ENCODE measurements at regions not wholly inside any gene's neighbourhood (a gene's known extent, or its start where the extent isn't known, plus 50 kb on each side); places are given as distances from the start of the nearest gene placed in this dataset.
A peak's percentile ranks its signal among the peaks of the same experiment; 100 is the strongest.
"Not testable (repeated sequence)": the region's sequence is repeated elsewhere in the genome, so short reads cannot be mapped to it uniquely, and the experiment has no call there.

GRCh38 chr1:70490153-70490552 lies 79.1 kb downstream of the CTH start:
- DNase-seq = no peak

GRCh38 chr1:70495370-70495769 lies 84.3 kb downstream of the CTH start:
- DNase-seq = no peak

DNA sequence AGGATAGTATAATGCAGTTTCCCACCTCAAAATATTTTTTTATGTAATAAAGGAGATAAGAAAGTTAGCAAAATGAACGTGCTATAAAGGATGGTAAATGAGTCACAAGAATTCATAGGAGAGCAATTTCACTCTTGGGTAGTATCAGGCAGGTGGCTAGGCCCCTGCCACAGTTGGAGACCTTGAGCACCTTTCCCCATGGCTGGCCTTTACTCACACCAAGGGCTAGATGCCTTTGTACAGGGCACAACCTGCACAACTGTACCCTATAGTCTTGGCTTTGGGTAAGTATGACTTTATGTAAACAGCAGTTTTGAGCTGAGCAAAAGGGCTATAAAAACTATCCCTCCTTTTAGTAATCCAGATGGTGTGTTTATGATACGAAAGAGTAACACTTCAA lies 85.1 kb downstream of the CTH start:
- no peak for DNase-seq

GRCh38 chr1:70497152-70497551 lies 86.1 kb downstream of the CTH start:
- DNase-seq = no peak

DNA sequence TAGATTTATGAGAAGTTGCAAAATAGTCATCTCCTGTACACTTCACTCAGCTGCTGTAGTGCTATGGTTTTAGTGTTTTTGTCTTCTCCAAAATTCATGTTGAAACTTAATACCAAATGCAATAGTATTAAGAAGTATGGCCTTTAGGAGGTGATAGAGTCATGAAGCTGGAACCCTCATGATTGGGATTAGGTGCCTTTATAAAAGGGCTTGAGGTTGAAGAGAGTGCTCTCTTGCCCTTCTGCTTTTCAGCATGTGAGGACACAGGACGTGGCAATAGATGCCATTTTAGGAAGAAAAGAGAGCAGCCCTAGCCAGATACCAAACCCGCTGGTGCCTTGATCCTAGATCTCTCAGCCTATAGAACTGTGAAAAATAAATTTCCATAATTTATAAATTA lies 87.6 kb downstream of the CTH start:
- DNase-seq = no peak

DNA sequence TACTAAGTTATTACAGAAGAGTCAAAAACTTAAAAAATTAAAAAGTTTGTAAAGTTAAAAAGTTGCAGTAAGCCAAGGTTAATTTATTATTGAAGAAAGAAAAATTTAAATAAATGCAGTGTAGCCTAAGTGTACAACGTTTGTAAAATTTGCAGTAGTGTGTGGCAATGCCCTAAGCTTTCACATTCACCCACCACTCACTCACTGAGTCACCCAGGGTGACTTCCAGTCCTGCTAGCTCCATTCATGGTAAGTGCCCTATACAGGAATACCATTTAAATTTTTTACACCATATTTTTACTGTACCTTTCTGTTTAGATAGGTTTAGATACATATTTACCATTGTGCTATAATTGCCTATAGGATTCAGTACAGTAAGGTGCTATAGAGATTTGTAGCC lies 88.6 kb downstream of the CTH start:
- DNase-seq = no peak

DNA sequence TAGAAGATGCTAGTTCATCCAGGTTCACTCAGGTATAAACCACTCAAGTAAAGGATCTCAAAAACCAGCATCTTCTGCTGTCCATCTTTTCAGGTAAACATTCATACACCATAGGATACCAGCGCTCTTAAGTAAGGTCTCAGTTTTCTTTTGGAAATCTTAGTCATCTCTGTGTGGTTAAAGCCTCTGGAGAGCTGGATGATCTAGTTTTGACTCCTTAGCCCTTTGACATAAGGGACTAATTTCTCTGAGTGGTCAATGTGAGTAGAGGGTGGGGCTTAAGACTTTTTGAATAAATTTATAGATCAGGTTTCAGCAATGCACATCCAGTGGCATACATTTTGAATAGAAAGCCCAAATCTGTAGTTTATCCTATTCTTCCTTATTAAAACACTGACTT lies 92.3 kb downstream of the CTH start:
- no peak for DNase-seq

GRCh38 chr1:70504176-70504820 lies 93.2 kb downstream of the CTH start:
- no peak for DNase-seq

DNA sequence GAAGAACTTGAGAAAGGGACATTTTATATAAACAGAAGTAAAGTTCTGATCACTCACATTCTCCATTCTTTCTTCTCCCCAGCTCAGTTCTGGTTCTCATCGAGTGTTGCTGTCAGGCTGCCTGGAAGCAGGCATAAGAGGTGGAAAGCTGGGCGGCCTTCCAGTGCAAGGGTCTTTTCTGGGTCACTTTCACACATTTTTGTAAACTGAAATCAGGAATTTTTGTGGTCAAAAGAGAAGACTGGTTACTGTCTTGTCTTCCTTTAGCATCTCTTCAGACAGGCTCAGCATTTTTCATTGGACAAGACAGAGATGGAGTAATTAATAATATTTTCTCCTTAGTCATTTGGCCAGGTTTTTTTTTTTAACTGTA lies 93.7 kb downstream of the CTH start:
- no peak for DNase-seq

- DNase-seq = not testable (repeated sequence)
These were observed 96.9 kb downstream of the CTH start for GRCh38 chr1:70507991-70508390.

- DNase-seq = peak; percentile 8
These were observed 99.2 kb downstream of the CTH start for GRCh38 chr1:70509996-70510876.

DNA sequence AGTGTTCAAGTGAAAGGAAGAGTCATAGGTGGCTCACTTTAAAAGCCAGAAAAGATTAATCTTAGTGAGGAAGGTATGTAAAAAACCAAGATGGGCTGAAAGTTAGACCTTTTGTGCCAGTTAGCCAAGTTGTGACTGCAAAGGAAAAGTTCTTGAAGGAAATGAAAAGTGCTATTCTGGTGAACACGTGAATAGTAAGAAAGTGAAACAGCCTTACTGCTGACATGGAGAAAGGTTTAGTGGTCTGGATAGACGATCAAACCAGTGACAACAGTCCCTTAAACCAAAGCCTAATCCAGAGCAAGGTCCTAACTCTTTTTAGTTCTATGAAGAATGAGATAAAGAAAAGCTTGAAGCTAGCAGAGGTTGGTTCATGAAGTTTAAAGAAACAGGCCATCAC lies 106.4 kb downstream of the CTH start:
- no peak for DNase-seq

DNA sequence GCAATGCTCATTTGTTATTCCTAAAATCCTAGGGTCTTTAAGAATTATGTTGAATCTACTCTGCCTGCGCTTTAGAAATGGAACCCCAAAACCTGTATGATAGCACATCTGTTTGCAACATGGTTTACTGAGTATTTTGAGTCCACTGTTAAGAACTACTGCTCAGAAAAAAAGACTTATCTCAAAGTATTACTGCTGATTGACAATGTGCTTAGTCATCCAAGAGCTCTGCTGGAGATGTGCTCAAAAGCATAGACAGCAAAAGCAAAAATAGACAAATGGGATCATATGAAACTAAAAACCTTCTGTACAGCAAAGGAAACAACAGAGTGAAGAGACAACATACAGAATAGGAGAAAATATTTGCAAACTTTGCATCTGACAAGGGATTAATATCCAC lies 107.0 kb downstream of the CTH start:
- no peak for DNase-seq

DNA sequence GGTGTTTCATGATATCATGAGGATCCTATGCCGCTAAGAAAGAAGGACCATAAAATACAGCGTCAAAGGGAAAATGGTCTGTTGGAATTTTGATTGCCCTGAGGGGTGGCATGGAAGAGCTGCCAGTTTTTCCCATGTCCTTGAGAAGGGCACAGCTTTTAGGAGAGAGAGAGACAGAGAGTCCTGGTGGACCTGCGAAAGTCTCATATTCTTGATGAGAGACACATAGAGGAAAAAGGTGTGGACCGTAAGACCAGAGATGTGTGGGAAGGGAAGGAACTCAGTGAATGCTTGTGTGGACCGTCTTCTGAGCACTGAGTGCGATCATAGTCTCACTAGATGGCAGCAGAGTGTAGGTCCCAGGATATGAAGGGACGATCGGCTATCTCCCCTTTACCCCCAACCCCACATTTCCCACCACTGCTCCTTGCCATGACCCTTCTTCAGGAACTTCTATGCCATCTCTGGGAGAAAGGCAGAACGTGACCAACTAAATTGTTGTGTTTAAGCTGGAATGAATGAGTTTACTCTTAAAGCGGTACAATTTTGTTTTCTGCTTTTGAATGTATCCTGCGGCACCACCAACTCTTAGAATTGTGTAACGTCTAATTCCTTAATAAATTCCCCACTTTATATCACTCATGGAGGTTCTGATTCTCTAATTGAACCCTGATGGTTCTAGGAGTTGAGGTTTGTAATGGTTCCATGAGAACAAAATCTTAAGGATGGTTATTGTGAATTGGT lies 117.7 kb downstream of the CTH start:
- no peak for DNase-seq

- DNase-seq = no peak
These were observed 125.8 kb downstream of the CTH start for GRCh38 chr1:70536708-70537366.

- DNase-seq = no peak
These were observed 126.7 kb downstream of the CTH start for GRCh38 chr1:70537788-70538187.

DNA sequence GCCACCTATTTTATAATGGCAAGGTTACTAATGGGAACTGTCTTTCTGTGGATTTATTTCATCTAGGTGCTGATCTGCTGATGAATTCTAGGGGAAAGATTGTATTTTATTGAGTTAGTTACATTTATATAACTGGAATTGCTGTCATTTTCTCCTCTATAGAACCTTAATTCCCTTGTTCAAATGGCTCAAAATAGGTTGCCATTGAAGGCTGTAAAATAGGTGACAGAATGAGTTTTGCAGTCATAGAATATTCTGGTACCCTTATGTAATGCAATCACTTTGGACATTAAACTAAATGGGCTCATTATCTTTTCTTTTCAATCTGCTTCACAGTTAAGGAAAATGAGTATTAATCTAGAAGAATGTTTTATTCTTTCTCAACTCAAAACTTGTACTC lies 131.0 kb downstream of the CTH start:
- DNase-seq = no peak

DNA sequence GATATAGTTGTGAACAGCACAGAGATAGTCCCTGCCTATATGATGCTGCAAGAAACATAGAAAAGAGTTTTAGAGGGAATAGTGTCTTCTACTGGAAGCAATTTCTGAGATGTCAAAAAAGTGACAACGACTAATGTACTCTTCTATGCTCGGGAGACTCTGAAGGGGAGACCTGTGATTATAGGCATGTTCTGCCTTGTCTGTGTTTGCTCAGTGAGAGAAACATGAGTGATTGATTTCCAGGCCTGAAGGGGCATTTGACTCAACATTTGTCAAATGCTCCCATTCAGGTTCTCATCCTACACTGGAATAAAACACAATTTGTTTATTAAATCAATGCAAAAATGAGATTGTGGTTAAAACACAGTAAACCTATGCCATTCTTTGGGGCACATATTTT lies 131.8 kb downstream of the CTH start:
- DNase-seq = no peak

DNA sequence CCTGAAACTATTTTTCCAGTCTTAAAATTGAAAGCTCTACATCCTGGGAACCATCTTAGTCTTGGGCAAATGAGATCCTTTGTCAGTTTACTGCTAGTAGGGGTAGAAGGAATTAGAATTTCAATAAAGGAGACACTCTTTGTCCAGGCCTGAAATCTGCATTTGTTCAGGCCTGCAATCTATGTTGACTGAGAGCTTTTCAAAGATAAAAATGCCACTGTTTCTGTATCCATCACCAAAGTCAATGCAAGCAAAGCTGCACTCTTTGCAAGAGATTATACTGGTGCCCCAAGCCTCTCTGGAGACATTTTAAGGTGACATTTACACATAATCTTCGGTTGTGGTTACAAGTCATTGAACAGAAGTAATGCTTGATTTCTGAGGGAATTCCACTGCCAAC lies 135.7 kb downstream of the CTH start:
- no peak for DNase-seq

- DNase-seq = no peak
These were observed 141.8 kb downstream of the CTH start for GRCh38 chr1:70552662-70553566.

DNA sequence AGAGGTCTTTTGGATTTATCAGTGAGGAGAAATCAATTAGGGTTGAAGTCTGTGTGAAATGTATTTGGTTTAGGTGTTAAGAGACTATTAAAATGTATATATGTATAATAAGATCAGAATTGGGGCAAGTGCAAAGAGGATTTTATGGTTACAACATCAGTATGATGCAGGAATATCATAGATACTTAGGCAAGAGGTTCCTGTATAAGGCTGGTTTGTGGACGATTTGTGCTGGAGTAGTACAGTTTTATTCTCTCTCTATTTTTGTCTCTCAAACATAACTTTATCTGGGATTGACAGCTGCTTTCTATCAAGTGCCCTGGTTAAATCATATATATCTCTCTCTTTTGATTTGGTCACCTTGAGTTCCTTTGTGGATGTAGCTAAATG lies 142.5 kb downstream of the CTH start:
- DNase-seq = no peak

DNA sequence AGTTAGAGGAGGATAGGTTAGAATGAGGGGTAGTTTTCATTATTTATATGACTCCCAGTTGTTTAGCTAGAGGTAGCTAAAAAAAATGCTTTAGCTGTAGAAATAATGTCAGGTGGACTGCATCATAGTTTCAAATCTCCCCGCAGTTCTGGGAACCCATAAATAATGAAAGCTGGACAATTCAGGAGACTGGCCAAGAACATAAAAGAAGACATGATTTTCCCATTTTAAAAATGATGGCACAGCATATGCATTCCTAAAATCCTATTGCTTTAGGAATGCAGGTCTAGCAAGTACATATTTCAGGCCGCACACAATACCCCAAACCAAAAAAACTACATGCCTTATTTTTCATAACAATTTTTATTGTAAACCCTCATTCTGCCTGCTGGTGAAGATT lies 143.3 kb downstream of the CTH start:
- no peak for DNase-seq
